PC-9 (cell line): ENCODE measurements at regions not wholly inside any gene's neighbourhood (a gene's known extent, or its start where the extent isn't known, plus 50 kb on each side); places are given as distances from the start of the nearest gene placed in this dataset.

ENCODE experiments used
- BruUV-seq: library from RNA; stranded (reverse); fragments of 400-500 nt; replicated peaks from 2 replicates; lab custom pipeline; 2021; lab: Mats Ljungman, UMichigan
- CTCF ChIA-PET: fragments of 300-600 bp; sonication (Branson Sonifier 250); formaldehyde crosslinking; loops from one replicate; lab custom pipeline; 2022; ENCODE audit warnings: antibody characterized with exemption; lab: Charles Lee
- POLR2A ChIA-PET: fragments of 300-600 bp; sonication (Branson Sonifier 250); formaldehyde crosslinking; loops from one replicate; lab custom pipeline; 2022; ENCODE audit warnings: antibody characterized with exemption; ENCODE audit not compliant: unreplicated experiment; lab: Charles Lee
- DNase-seq, 2 experiments: peaks; one replicate each; pipeline versions ENCODE4 v3.0.0 to v3.0.0-alpha.2; 2015 to 2022; ENCODE audit warnings: mixed read lengths in 1 of 2
- H2AFZ ChIP-seq: fragments of 200-600 bp; sonication (generic); 2 replicates; pipeline ENCODE4 v1.8.1; 2017; ENCODE audit warnings: antibody characterized with exemption
- H3F3A ChIP-seq: fragments of 200-600 bp; sonication (generic); 2 replicates; pipeline ENCODE4 v1.8.1; 2017; ENCODE audit warnings: antibody characterized with exemption, mild to moderate bottlenecking, low read depth; ENCODE audit not compliant: insufficient read depth
- H3K27ac ChIP-seq: fragments of 200-600 bp; sonication (generic); 2 replicates; pipeline ENCODE4 v1.6.1; 2016; ENCODE audit warnings: mixed run types
- H3K27me3 ChIP-seq: fragments of 200-600 bp; sonication (generic); 2 replicates; pipeline ENCODE4 v1.6.1; 2016; ENCODE audit warnings: low read depth, mixed run types; ENCODE audit not compliant: insufficient read depth
- H3K36me3 ChIP-seq: fragments of 200-600 bp; sonication (generic); 2 replicates; pipeline ENCODE4 v1.6.1; 2016; ENCODE audit warnings: low read depth, mixed run types
- H3K4me1 ChIP-seq: fragments of 200-600 bp; sonication (generic); replicated peaks from 2 replicates; pipeline ENCODE4 v1.6.1; 2016; ENCODE audit warnings: mixed run types; ENCODE audit not compliant: insufficient read depth
- H3K4me2 ChIP-seq: fragments of 200-600 bp; sonication (generic); 2 replicates; pipeline ENCODE4 v1.6.1; 2017; ENCODE audit warnings: mixed run types
- H3K4me3 ChIP-seq: fragments of 200-600 bp; sonication (generic); 2 replicates; pipeline ENCODE4 v1.6.1; 2016; ENCODE audit warnings: mixed run types
- H3K79me2 ChIP-seq: fragments of 200-600 bp; sonication (generic); 2 replicates; pipeline ENCODE4 v1.6.1; 2017; ENCODE audit warnings: low read depth, mixed run types
- H3K9me2 ChIP-seq: fragments of 200-600 bp; sonication (generic); 2 replicates; pipeline ENCODE4 v1.8.1; 2017; ENCODE audit warnings: mild to moderate bottlenecking; ENCODE audit not compliant: insufficient read depth
- H3K9me3 ChIP-seq: fragments of 200-600 bp; sonication (generic); 2 replicates; pipeline ENCODE4 v1.8.1; 2016; ENCODE audit warnings: low read depth; ENCODE audit not compliant: insufficient read depth
- H4K20me1 ChIP-seq: fragments of 200-600 bp; sonication (generic); 2 replicates; pipeline ENCODE4 v1.8.1; 2017; ENCODE audit not compliant: insufficient read depth
- CTCF ChIP-seq: fragments of 200-600 bp; sonication (generic); conservative IDR thresholded peaks from 2 replicates; pipeline ENCODE4 v1.6.1; 2017; ENCODE audit warnings: mixed run types, antibody characterized with exemption, mild to moderate bottlenecking, moderate library complexity
- EZH2 ChIP-seq: fragments of 200-600 bp; sonication (generic); IDR thresholded peaks from 2 replicates; pipeline ENCODE4 v1.8.0; 2017; ENCODE audit warnings: antibody characterized with exemption, low read depth
- intact Hi-C: fragments of 100-400 bp; cut with micrococcal nuclease; formaldehyde crosslinking; loops from one replicate; pipeline ENCODE4 v1.10.0; 2022; ENCODE audit not compliant: unreplicated experiment

- no peak overlapping the region for H3K4me3 ChIP-seq
- CTCF ChIA-PET: no interaction called here
- DNase-seq: no peak
- no peak overlapping the region for H3K27ac ChIP-seq
- no peaks in the 10 kb centered on the region for H3K79me2 ChIP-seq
- TF ChIP-seq EZH2: no peak
- no peak for TF ChIP-seq CTCF
- no peak overlapping the region for H2AFZ ChIP-seq
- H3K9me3 ChIP-seq: no peaks in the 10 kb centered on the region
- no peaks in the 10 kb centered on the region for H3K9me2 ChIP-seq
- H4K20me1 ChIP-seq: no peaks in the 10 kb centered on the region
- intact Hi-C loops: no loop called here
- no peaks in the 10 kb centered on the region for H3K27me3 ChIP-seq
- BruUV-seq: no TSS peak
- H3F3A ChIP-seq: no peaks in the 10 kb centered on the region
- no peak overlapping the region for H3K4me2 ChIP-seq
- H3K36me3 ChIP-seq: no peaks in the 10 kb centered on the region
- H3K4me1 ChIP-seq: no peaks in the 10 kb centered on the region
- POLR2A ChIA-PET: no interaction called here
These were observed 510.5 kb upstream of the ATXN8OS start for GRCh38 chr13:69597088-69597487.

- no peaks in the 10 kb centered on the region for H3K79me2 ChIP-seq
- ChIA-PET CTCF (no interaction called here), POLR2A (no interaction called here)
- no peaks in the 10 kb centered on the region for H4K20me1 ChIP-seq
- H3K4me3 ChIP-seq: no peak overlapping the region
- H3K36me3 ChIP-seq: no peaks in the 10 kb centered on the region
- H3K9me2 ChIP-seq: no peaks in the 10 kb centered on the region
- H3K9me3 ChIP-seq: no peaks in the 10 kb centered on the region
- H2AFZ ChIP-seq: no peak overlapping the region
- no peak for DNase-seq
- no peaks in the 10 kb centered on the region for H3K27me3 ChIP-seq
- H3K4me2 ChIP-seq: no peak overlapping the region
- no peak overlapping the region for H3K27ac ChIP-seq
- intact Hi-C loops: no loop called here
- no peaks in the 10 kb centered on the region for H3F3A ChIP-seq
- H3K4me1 ChIP-seq: no peaks in the 10 kb centered on the region
- BruUV-seq: no TSS peak
- TF ChIP-seq EZH2: no peak
- no peak for TF ChIP-seq CTCF
These were observed 512.4 kb upstream of the ATXN8OS start for GRCh38 chr13:69595181-69595580.

GRCh38 chr13:69591437-69591836 lies 516.2 kb upstream of the ATXN8OS start:
- CTCF ChIA-PET: no interaction called here
- Histone ChIP-seq H3K79me2 (no peaks in the 10 kb centered on the region), H4K20me1 (no peaks in the 10 kb centered on the region), H3K9me3 (no peaks in the 10 kb centered on the region), H3K4me2 (no peak overlapping the region), H3K36me3 (no peaks in the 10 kb centered on the region), H3K4me3 (no peak overlapping the region), H3K4me1 (no peaks in the 10 kb centered on the region), H3K27ac (no peak overlapping the region), H3K27me3 (no peaks in the 10 kb centered on the region), H2AFZ (no peak overlapping the region), H3F3A (no peaks in the 10 kb centered on the region), H3K9me2 (no peaks in the 10 kb centered on the region)
- BruUV-seq: no TSS peak
- POLR2A ChIA-PET: no interaction called here
- DNase-seq: no peak
- intact Hi-C loops: no loop called here
- TF ChIP-seq EZH2: no peak
- no peak for TF ChIP-seq CTCF
